ENCODE measurements at regions not wholly inside any gene's neighbourhood (a gene's known extent, or its start where the extent isn't known, plus 50 kb on each side); places are given as distances from the start of the nearest gene placed in this dataset.

GRCh38 chr6:84825461-84825860 is 61.1 kb upstream of the TBX18 start (continued):
- TF ChIP-seq PHB2 (IDR thresholded peaks at IDR 0.05; ENCODE audit: low read depth) (no peak), NR2C1 (IDR thresholded peaks at IDR 0.05) (no peak), NR2C1 (tag; IDR thresholded peaks at IDR 0.05) (peak; percentile 33; the same call in 1 of the 2 replicates), POLR2A (conservative IDR thresholded peaks at IDR 0.05) (no peak), FOSL1 (tag; conservative IDR thresholded peaks at IDR 0.05) (peak; percentile 89), RUNX1 (IDR thresholded peaks at IDR 0.05; ENCODE audit: low read depth) (no peak), IFI16 (CRISPR knock-in tag; IDR thresholded peaks at IDR 0.05) (no peak), PHF20 (IDR thresholded peaks at IDR 0.05; ENCODE audit: partially characterized antibody) (no peak), POLR3A (IDR thresholded peaks at IDR 0.05; ENCODE audit: borderline replicate concordance, extremely low read depth, insufficient read depth, insufficient read length) (no peak), MAFK (IDR thresholded peaks at IDR 0.05; ENCODE audit: low read length) (peak; percentile 97), FOXJ3 (CRISPR knock-in tag; IDR thresholded peaks at IDR 0.05) (no peak), ZBTB7A (IDR thresholded peaks at IDR 0.05; ENCODE audit: borderline replicate concordance, control insufficient read depth, low read depth, low read length) (no peak), SUPT5H (IDR thresholded peaks at IDR 0.05) (no peak), MAFG (tag; conservative IDR thresholded peaks at IDR 0.05) (peak; percentile 95), SRSF1 (IDR thresholded peaks at IDR 0.05; ENCODE audit: low read depth, low read length) (no peak), HMBOX1 (IDR thresholded peaks at IDR 0.05) (no peak), JUND (IDR thresholded peaks at IDR 0.05; ENCODE audit: borderline replicate concordance, low read depth, low read length) (peak; percentile 49; the same call in 1 of the 2 replicates), JUND (tag; IDR thresholded peaks at IDR 0.05; ENCODE audit: borderline replicate concordance, low read depth, low read length) (no peak; the same call in 2 of the 3 replicates), SMARCA5 (IDR thresholded peaks at IDR 0.05) (no peak), ARID2 (IDR thresholded peaks at IDR 0.05) (no peak), NCOA6 (IDR thresholded peaks at IDR 0.05) (no peak), MCM3 (IDR thresholded peaks at IDR 0.05) (no peak), NFE2 (IDR thresholded peaks at IDR 0.05; ENCODE audit: low read depth) (peak; percentile 65), EP400 (IDR thresholded peaks at IDR 0.05) (no peak), ZNF174 (CRISPR knock-in tag; IDR thresholded peaks at IDR 0.05) (no peak), NFE2L1 (tag; IDR thresholded peaks at IDR 0.05; ENCODE audit: borderline replicate concordance, low read depth) (no peak), E2F5 (CRISPR knock-in tag; IDR thresholded peaks at IDR 0.05) (no peak), E4F1 (CRISPR knock-in tag; IDR thresholded peaks at IDR 0.05; ENCODE audit: borderline replicate concordance) (no peak)

Measured in K562 (cell line).